ENCODE measurements at regions not wholly inside any gene's neighbourhood (a gene's known extent, or its start where the extent isn't known, plus 50 kb on each side); places are given as distances from the start of the nearest gene placed in this dataset.

DNA sequence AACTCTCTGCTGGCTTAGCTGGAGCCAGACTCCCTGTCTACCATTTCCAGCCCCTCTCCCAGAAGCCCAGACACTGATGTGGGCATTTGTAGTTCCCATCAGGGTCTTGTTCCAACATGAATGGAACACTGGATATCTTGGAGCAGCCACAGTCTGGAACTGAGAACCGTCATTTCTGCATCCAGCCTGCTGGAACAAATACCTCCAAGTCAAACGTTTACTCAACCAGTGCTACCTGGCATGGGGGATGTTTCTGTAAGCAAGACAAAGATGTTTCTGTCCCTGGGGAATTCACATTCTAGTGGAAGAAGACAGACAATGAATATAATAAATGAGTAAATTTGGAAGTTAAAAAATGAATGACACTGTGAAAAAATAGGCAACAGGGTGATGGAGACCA lies 70.8 kb upstream of the ZNF438 start:
- TF ChIP-seq, protein P1, sequence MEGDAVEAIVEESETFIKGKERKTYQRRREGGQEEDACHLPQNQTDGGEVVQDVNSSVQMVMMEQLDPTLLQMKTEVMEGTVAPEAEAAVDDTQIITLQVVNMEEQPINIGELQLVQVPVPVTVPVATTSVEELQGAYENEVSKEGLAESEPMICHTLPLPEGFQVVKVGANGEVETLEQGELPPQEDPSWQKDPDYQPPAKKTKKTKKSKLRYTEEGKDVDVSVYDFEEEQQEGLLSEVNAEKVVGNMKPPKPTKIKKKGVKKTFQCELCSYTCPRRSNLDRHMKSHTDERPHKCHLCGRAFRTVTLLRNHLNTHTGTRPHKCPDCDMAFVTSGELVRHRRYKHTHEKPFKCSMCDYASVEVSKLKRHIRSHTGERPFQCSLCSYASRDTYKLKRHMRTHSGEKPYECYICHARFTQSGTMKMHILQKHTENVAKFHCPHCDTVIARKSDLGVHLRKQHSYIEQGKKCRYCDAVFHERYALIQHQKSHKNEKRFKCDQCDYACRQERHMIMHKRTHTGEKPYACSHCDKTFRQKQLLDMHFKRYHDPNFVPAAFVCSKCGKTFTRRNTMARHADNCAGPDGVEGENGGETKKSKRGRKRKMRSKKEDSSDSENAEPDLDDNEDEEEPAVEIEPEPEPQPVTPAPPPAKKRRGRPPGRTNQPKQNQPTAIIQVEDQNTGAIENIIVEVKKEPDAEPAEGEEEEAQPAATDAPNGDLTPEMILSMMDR (IDR thresholded peaks at IDR 0.05; ENCODE audit: extremely low read depth in 1 of 2, insufficient read depth in 1 of 2, low read depth in 1 of 2, low read length in 2 of 2) = no peak
- TF ChIP-seq MAX (IDR thresholded peaks at IDR 0.05; ENCODE audit: insufficient read depth, insufficient read length) = no peak
- no peak for TF ChIP-seq POLR2A (IDR thresholded peaks at IDR 0.05; ENCODE audit: low read depth, low read length)
- no peak for TF ChIP-seq MYC (IDR thresholded peaks at IDR 0.05; ENCODE audit: low read depth, low read length)
- TF ChIP-seq FOS (IDR thresholded peaks at IDR 0.05; ENCODE audit: borderline replicate concordance, insufficient read depth, low read length) = no peak
